ENCODE measurements at regions not wholly inside any gene's neighbourhood (a gene's known extent, or its start where the extent isn't known, plus 50 kb on each side); places are given as distances from the start of the nearest gene placed in this dataset.

DNA sequence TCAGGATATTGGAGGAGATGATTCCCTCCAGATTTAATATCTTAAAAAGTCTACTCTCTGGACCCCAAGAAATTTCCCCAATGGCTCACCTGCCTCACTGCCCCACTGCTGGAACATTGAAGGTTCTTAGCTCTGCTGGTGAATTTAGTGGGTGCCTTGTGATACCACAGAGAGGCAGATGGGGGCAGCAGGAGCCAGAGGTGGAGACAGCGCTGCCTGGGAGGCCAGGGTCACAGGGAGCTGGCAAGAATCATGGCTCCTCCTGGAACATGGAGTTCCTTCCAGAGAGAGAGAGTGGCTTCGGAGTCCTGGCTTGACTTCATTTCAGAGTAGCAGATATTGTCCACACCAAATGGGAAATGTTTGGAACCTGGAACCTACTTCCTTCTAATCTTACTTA is 263.5 kb upstream of the CFAP20DC start:
- Histone ChIP-seq H3K27me3 (ENCODE audit: insufficient read depth, poor library complexity, severe bottlenecking) (no peaks in the 10 kb centered on the region), H3K27ac (replicated peaks) (no peak overlapping the region), H3K4me3 (replicated peaks; ENCODE audit: insufficient read depth, low read length) (no peak overlapping the region)
- peak in 1 of 2 experiments; percentile 6 for DNase-seq (ENCODE audit: low read depth in 1 of 2, low spot score in 1 of 2)
- TF ChIP-seq, protein P1, sequence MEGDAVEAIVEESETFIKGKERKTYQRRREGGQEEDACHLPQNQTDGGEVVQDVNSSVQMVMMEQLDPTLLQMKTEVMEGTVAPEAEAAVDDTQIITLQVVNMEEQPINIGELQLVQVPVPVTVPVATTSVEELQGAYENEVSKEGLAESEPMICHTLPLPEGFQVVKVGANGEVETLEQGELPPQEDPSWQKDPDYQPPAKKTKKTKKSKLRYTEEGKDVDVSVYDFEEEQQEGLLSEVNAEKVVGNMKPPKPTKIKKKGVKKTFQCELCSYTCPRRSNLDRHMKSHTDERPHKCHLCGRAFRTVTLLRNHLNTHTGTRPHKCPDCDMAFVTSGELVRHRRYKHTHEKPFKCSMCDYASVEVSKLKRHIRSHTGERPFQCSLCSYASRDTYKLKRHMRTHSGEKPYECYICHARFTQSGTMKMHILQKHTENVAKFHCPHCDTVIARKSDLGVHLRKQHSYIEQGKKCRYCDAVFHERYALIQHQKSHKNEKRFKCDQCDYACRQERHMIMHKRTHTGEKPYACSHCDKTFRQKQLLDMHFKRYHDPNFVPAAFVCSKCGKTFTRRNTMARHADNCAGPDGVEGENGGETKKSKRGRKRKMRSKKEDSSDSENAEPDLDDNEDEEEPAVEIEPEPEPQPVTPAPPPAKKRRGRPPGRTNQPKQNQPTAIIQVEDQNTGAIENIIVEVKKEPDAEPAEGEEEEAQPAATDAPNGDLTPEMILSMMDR (IDR thresholded peaks at IDR 0.05; ENCODE audit: insufficient read depth, low read length), result peak; percentile 31
- TF ChIP-seq POLR2AphosphoS5 (IDR thresholded peaks at IDR 0.05; ENCODE audit: low read depth), result no peak

GRCh38 chr3:59311231-59311630 is 261.4 kb upstream of the CFAP20DC start:
- DNase-seq (ENCODE audit: low read depth in 1 of 2, low spot score in 1 of 2), result no peak
- Histone ChIP-seq H3K27ac (replicated peaks) (no peak overlapping the region), H3K27me3 (ENCODE audit: insufficient read depth, poor library complexity, severe bottlenecking) (no peaks in the 10 kb centered on the region), H3K4me3 (replicated peaks; ENCODE audit: insufficient read depth, low read length) (no peak overlapping the region)
- TF ChIP-seq POLR2AphosphoS5 (IDR thresholded peaks at IDR 0.05; ENCODE audit: low read depth), result no peak
- TF ChIP-seq, protein P1 (IDR thresholded peaks at IDR 0.05; ENCODE audit: insufficient read depth, low read length), result no peak
- no peak for TF ChIP-seq SPI1 (IDR thresholded peaks at IDR 0.05; ENCODE audit: borderline replicate concordance, low read depth)
- TF ChIP-seq GABPA (IDR thresholded peaks at IDR 0.05; ENCODE audit: low read depth), result no peak
- TF ChIP-seq, protein P2, sequence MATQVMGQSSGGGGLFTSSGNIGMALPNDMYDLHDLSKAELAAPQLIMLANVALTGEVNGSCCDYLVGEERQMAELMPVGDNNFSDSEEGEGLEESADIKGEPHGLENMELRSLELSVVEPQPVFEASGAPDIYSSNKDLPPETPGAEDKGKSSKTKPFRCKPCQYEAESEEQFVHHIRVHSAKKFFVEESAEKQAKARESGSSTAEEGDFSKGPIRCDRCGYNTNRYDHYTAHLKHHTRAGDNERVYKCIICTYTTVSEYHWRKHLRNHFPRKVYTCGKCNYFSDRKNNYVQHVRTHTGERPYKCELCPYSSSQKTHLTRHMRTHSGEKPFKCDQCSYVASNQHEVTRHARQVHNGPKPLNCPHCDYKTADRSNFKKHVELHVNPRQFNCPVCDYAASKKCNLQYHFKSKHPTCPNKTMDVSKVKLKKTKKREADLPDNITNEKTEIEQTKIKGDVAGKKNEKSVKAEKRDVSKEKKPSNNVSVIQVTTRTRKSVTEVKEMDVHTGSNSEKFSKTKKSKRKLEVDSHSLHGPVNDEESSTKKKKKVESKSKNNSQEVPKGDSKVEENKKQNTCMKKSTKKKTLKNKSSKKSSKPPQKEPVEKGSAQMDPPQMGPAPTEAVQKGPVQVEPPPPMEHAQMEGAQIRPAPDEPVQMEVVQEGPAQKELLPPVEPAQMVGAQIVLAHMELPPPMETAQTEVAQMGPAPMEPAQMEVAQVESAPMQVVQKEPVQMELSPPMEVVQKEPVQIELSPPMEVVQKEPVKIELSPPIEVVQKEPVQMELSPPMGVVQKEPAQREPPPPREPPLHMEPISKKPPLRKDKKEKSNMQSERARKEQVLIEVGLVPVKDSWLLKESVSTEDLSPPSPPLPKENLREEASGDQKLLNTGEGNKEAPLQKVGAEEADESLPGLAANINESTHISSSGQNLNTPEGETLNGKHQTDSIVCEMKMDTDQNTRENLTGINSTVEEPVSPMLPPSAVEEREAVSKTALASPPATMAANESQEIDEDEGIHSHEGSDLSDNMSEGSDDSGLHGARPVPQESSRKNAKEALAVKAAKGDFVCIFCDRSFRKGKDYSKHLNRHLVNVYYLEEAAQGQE (IDR thresholded peaks at IDR 0.05; ENCODE audit: insufficient replicate concordance, low read depth), result no peak

DNA sequence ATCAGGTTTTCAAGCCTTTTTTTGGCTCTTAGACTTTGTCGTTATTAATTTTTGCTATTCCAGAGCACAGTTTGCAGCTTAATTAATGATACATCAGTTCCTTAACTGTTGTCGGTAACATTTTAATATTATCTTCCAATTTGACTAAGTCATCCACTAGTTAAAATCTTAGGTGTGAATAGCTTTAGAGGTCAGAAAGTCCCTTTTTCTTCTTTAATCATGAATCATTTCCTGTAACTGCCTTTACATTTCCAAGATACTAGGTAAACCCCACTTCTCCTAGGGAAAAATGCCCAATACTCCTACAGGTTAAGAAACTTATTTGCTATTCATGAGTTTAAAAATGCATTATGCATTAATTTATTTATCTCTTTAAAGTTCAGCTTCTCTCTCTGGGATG is 260.9 kb upstream of the CFAP20DC start:
- Histone ChIP-seq H3K4me3 (replicated peaks; ENCODE audit: insufficient read depth, low read length) (no peak overlapping the region), H3K27ac (replicated peaks) (no peak overlapping the region), H3K27me3 (ENCODE audit: insufficient read depth, poor library complexity, severe bottlenecking) (no peaks in the 10 kb centered on the region)
- TF ChIP-seq, protein P1 (IDR thresholded peaks at IDR 0.05; ENCODE audit: insufficient read depth, low read length), result no peak
- TF ChIP-seq, protein P2 (IDR thresholded peaks at IDR 0.05; ENCODE audit: insufficient replicate concordance, low read depth), result no peak
- TF ChIP-seq SPI1 (IDR thresholded peaks at IDR 0.05; ENCODE audit: borderline replicate concordance, low read depth), result no peak
- no peak for TF ChIP-seq GABPA (IDR thresholded peaks at IDR 0.05; ENCODE audit: low read depth)
- TF ChIP-seq POLR2AphosphoS5 (IDR thresholded peaks at IDR 0.05; ENCODE audit: low read depth), result no peak
- DNase-seq (ENCODE audit: low read depth in 1 of 2, low spot score in 1 of 2), result no peak

DNA sequence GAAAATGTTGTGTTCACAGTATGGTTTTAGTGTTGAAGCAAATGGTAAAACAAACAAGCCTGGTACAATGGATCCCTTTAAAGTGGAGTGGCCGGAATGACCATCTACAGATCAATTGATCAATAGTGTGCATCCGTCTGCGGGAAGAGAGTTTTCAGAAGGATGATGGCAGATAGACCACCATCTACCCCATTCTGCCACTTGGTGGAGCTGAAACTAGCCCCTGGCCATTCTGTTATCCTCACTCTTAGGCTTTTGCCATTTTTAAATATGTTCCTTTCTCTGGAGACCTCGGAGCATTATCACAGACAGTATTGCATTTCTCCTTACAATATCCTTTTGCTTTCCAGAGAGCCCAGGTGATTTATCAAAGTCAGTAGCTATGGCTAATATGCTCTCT is 258.9 kb upstream of the CFAP20DC start:
- Histone ChIP-seq H3K27ac (replicated peaks) (no peak overlapping the region), H3K27me3 (ENCODE audit: insufficient read depth, poor library complexity, severe bottlenecking) (no peaks in the 10 kb centered on the region), H3K4me3 (replicated peaks; ENCODE audit: insufficient read depth, low read length) (no peak overlapping the region)
- DNase-seq (ENCODE audit: low read depth in 1 of 2, low spot score in 1 of 2), result no peak
- TF ChIP-seq, protein P2 (IDR thresholded peaks at IDR 0.05; ENCODE audit: insufficient replicate concordance, low read depth), result no peak
- TF ChIP-seq, protein P1 (IDR thresholded peaks at IDR 0.05; ENCODE audit: insufficient read depth, low read length), result no peak
- no peak for TF ChIP-seq GABPA (IDR thresholded peaks at IDR 0.05; ENCODE audit: low read depth)
- no peak for TF ChIP-seq SPI1 (IDR thresholded peaks at IDR 0.05; ENCODE audit: borderline replicate concordance, low read depth)
- TF ChIP-seq POLR2AphosphoS5 (IDR thresholded peaks at IDR 0.05; ENCODE audit: low read depth), result no peak

All from HL-60 (cell line).